ENCODE measurements at regions not wholly inside any gene's neighbourhood (a gene's known extent, or its start where the extent isn't known, plus 50 kb on each side); places are given as distances from the start of the nearest gene placed in this dataset.
"Not testable (repeated sequence)": the region's sequence is repeated elsewhere in the genome, so short reads cannot be mapped to it uniquely, and the experiment has no call there.

DNA sequence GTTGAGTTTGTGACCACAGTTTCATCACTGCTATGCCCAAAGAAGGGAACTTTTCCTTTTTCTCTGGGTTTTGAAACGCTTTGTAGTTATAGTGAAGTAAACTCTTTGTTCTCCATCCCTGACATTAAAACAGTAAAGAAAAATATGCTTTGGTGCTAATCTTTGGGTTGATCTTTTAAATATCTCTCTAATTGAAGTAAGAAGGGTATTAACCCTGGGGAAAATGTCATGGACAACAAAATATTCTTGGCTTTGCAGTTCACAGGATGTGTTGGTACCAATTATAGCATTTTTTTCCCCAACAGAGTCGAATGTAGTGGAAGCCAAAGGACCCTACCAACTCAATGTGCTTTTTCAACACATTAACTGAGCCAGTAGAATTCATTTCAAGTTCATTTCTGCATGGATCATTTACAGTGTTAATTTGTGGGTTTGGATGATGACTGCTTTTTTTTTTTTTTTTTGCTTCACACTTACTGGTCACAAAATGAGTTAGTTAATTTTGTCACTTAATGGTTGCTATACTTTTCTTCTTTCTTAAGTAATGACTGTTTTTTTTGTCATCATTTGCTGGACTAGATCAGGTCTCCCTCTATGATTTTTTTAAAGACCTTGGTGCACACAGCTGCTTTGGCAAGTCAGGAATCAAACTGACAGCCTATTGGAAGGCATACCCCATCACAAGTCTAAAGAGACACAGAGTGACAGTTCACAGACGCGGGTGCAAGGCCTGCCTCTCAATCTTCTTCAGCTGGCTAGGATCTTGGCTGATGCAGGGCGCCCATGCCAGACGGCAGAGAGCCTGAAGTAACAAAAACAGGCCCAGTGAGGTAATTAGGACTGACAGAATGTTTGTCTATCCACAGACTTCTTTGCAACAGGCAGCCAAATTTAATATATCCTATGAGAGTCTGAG lies 98.8 kb upstream of the MMADHC start:
- no peak overlapping the region for H3K4me3 ChIP-seq (replicated peaks in 1 of 2; ENCODE audit: low read depth in 2 of 2, low read length in 2 of 2)
- TF ChIP-seq, protein P1, sequence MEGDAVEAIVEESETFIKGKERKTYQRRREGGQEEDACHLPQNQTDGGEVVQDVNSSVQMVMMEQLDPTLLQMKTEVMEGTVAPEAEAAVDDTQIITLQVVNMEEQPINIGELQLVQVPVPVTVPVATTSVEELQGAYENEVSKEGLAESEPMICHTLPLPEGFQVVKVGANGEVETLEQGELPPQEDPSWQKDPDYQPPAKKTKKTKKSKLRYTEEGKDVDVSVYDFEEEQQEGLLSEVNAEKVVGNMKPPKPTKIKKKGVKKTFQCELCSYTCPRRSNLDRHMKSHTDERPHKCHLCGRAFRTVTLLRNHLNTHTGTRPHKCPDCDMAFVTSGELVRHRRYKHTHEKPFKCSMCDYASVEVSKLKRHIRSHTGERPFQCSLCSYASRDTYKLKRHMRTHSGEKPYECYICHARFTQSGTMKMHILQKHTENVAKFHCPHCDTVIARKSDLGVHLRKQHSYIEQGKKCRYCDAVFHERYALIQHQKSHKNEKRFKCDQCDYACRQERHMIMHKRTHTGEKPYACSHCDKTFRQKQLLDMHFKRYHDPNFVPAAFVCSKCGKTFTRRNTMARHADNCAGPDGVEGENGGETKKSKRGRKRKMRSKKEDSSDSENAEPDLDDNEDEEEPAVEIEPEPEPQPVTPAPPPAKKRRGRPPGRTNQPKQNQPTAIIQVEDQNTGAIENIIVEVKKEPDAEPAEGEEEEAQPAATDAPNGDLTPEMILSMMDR (IDR thresholded peaks at IDR 0.05; ENCODE audit: low read depth, low read length), result no peak
- DNase-seq (ENCODE audit: low read depth in 2 of 2), result no peak

DNA sequence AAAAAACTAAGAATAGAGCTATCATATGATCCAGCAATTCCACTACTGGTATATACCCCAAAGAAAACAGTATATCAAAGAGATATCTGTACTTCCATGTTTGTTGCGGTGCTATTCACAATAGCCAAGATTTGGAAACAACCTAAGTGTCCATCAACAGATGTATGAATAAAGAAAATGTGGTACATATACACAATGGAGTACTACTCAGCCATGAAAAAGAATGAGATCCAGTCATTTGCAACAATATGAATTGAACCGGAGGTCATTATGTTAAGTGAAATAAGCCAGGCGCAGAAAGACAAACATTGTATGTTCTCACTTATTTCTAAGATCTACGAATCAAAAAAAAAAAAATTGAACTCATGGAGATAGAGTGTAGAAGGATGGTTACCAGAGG lies 97.8 kb upstream of the MMADHC start:
- H3K4me3 ChIP-seq (replicated peaks in 1 of 2; ENCODE audit: low read depth in 2 of 2, low read length in 2 of 2), result not testable (repeated sequence)

DNA sequence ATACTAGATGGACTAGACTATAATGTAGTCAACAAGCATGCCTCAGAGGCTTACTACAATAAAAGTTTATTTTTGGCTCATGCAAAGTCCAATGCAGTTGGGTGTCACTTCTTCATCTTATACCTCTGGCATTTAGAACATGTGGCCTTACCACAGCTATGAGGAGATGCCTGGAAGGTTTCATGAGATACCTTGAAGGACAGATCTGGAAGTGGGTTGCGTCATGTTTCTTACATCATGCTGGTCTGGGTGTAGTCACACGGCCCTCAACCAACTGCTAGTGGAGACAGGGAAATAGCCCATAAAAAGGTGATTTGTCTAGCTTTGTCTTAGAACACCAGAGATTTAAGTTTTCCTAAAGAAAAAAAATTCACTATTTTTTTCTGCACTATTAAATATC lies 91.7 kb upstream of the MMADHC start:
- TF ChIP-seq, protein P1 (IDR thresholded peaks at IDR 0.05; ENCODE audit: low read depth, low read length), result no peak
- H3K4me3 ChIP-seq (replicated peaks in 1 of 2; ENCODE audit: low read depth in 2 of 2, low read length in 2 of 2), result no peak overlapping the region
- DNase-seq (ENCODE audit: low read depth in 2 of 2), result peak; percentile 53 to 60

More for the DNA sequence above, 97.8 kb upstream of the MMADHC start:
- not testable (repeated sequence) for DNase-seq (ENCODE audit: low read depth in 2 of 2)

DNA sequence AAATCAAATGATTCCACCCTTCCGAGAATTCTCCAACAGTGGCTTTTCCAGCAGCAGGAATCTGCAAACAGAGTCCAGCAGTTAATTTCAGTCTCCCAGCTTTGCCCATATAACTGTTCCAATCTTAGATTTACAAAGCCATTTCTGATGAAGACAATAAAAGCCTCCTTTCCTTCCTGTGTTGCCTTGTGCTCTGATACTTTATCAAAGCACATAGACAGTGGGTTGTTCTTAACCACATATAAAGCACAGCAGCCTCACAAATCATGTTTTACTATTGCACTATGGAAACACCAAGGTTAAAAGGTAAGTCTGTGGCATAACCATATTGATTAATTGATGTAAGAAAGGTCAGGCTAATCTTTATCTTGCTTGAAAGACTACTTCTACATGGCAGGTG lies 89.8 kb upstream of the MMADHC start:
- H3K4me3 ChIP-seq (replicated peaks in 1 of 2; ENCODE audit: low read depth in 2 of 2, low read length in 2 of 2), result no peak overlapping the region
- DNase-seq (ENCODE audit: low read depth in 2 of 2), result no peak
- TF ChIP-seq, protein P1 (IDR thresholded peaks at IDR 0.05; ENCODE audit: low read depth, low read length), result no peak

DNA sequence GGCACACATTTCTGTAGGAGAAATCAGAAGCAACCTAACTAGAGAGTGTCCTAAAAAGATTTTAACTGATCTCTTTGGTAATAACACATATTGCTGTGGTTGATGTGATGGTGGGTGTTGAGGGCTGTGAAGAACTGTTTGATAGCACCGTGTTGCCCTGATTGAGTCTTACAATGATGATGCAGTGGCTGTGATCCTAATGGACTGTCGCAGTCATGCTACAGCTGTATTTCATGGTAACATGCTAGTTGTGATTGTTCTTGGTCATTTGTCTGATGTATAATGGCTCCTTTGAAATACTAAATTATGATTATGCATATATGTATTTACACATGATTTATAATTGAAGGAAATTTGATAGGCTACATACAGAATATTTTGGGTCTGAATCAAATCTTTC lies 82.5 kb upstream of the MMADHC start:
- H3K4me3 ChIP-seq (replicated peaks in 1 of 2; ENCODE audit: low read depth in 2 of 2, low read length in 2 of 2), result no peak overlapping the region
- no peak for DNase-seq (ENCODE audit: low read depth in 2 of 2)
- TF ChIP-seq, protein P1 (IDR thresholded peaks at IDR 0.05; ENCODE audit: low read depth, low read length), result no peak

DNA sequence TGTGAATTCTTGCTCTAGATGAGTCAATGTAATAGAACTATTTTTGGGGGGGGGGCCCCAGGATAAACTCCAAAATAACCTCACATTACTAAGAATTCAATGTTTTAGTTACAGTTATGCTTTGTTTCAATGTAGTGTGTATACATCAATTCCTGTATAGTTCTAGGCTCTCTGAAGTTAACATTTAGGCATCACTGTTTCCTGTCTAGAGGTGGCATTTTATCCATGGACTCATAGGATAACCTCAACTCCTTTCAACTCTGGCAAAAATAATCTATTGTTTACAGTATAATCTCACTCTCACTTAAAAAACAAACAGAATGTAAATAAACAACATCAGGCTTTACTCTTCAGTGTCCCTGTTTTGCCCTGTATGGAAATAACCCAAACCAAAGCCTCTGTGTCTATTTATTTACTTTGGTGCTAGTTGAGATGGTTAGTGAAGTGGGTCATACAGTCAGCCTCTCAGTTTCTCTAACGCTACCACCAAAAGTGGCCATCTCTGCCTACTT lies 79.3 kb upstream of the MMADHC start:
- no peak overlapping the region for H3K4me3 ChIP-seq (replicated peaks in 1 of 2; ENCODE audit: low read depth in 2 of 2, low read length in 2 of 2)
- TF ChIP-seq, protein P1 (IDR thresholded peaks at IDR 0.05; ENCODE audit: low read depth, low read length), result no peak
- DNase-seq (ENCODE audit: low read depth in 2 of 2), result no peak

DNA sequence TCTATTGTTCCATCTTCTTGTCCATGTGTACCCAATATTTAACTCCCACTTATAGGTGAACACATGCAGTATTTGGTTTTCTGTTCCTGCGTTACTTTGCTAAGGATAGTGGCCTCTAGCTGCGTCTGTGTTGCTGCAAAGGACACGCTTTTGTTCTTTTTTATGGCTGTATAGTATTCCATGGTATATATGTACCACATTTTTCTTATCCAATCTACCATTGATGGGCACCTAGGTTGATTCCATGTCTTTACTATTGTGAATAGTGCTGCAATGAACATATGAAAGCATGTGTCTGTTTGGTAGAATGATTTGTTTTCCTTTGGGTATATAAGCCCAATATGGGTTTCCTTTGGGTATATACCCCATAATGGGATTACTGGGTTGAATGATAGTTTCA lies 77.3 kb upstream of the MMADHC start:
- no peak for DNase-seq (ENCODE audit: low read depth in 2 of 2)
- TF ChIP-seq, protein P1 (IDR thresholded peaks at IDR 0.05; ENCODE audit: low read depth, low read length), result no peak
- H3K4me3 ChIP-seq (replicated peaks in 1 of 2; ENCODE audit: low read depth in 2 of 2, low read length in 2 of 2), result no peak overlapping the region

All from cardiac fibroblast (primary cell).